Activated CD8-positive, alpha-beta memory T cell treated with anti-CD3 and anti-CD28 coated beads, Interleukin-2, amount 50 U/mL, for 4 hours (primary cell): ENCODE measurements at regions not wholly inside any gene's neighbourhood (a gene's known extent, or its start where the extent isn't known, plus 50 kb on each side); places are given as distances from the start of the nearest gene placed in this dataset.

Experiments
- DNase-seq: peaks from one replicate; pipeline ENCODE4 v3.0.0-alpha.2; 2020

DNA sequence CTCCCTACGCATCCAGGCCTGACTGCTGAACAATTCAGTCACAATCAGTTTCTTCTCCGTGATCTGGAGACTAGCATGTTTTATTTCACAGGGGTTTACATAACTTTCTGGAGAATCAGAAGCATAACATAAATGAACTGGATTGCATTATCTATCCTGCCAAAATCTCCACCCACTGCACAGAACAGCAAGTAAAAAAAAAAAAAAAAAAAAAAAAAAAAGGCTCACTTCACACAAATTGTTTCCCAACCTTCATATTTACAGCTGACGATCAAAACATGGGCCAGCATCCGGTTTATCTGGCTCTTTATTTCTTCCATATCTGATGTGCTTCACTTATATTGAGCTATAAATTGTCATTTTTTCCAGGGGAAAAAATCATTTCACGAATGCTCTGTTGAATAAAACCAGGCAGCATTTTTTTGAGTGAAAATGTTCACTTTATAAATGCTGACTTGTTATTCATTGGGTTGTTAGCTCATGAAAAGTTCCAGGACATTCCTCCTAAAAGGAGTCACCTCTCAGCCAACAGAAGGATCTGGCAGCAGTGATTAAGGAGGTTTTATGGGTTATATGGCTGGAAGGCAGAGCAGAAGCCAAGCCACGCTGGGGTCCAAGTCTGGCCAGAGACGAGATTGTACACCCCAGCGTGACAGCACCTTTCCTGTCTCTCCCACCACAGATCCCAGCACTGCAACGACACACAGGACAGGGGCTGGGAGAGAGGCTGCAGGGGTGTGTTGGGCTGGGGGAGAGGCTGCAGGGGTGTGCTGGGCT lies 51.2 kb upstream of the GLI2 start:
- DNase-seq = no peak

GRCh38 chr2:120685066-120685973 lies 50.3 kb upstream of the GLI2 start:
- DNase-seq = no peak
